ENCODE measurements at regions not wholly inside any gene's neighbourhood (a gene's known extent, or its start where the extent isn't known, plus 50 kb on each side); places are given as distances from the start of the nearest gene placed in this dataset.
A peak's percentile ranks its signal among the peaks of the same experiment; 100 is the strongest.

- no peak for DNase-seq (ENCODE audit: low spot score)
Observed at GRCh38 chr12:115267891-115268290, 583.9 kb upstream of the TBX3 start.

DNA sequence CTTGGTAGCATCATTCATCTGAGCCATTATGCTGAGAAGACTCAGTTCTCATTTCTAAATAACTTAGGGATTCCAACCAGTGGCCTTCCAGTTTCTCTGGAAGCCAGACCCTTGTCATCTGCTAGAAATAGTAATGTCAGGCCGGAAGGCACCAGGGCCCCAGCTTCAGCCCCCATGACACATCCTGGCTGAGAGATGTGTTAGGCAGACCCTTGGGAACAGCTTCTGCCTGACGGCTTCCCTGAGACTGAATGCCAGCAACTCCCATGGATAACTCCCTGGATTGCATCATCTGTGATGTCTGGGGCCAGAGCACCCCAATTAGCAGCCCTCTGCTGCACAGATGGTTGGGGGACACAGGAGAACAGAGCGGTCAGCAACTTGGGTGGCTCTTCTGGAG, 583.5 kb upstream of the TBX3 start:
- DNase-seq (ENCODE audit: low spot score), result no peak

DNA sequence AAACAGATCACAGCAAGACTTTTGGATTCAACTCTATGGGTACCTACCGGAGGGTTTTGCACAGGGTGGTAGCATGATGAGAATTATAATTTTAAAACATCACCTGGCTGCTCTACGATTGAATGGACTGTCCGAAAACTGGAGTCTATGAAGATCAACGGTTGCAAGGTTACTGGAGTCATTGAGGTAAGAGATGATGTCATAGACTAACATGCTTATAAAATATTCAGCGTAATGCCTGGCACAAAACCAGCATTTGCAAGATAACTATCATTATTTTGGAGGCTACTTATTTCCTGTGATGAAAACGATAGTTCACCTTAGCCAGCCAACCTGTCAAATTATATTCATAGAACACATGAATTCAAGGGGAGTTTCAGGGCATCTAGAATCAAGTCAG, 580.6 kb upstream of the TBX3 start:
- DNase-seq (ENCODE audit: low spot score), result no peak

- no peak for DNase-seq (ENCODE audit: low spot score)
Observed at GRCh38 chr12:115261691-115262398, 577.9 kb upstream of the TBX3 start.

- no peak for DNase-seq (ENCODE audit: low spot score)
Observed at GRCh38 chr12:115260762-115261675, 577.0 kb upstream of the TBX3 start.

- no peak for DNase-seq (ENCODE audit: low spot score)
Observed at GRCh38 chr12:115259968-115260747, 576.2 kb upstream of the TBX3 start.

- no peak for DNase-seq (ENCODE audit: low spot score)
Observed at GRCh38 chr12:115257791-115258190, 573.8 kb upstream of the TBX3 start.

GRCh38 chr12:115255962-115256361, 572.0 kb upstream of the TBX3 start:
- no peak for DNase-seq (ENCODE audit: low spot score)

GRCh38 chr12:115255257-115255656, 571.3 kb upstream of the TBX3 start:
- DNase-seq (ENCODE audit: low spot score), result no peak

GRCh38 chr12:115253049-115253448, 569.1 kb upstream of the TBX3 start:
- DNase-seq (ENCODE audit: low spot score), result no peak

DNA sequence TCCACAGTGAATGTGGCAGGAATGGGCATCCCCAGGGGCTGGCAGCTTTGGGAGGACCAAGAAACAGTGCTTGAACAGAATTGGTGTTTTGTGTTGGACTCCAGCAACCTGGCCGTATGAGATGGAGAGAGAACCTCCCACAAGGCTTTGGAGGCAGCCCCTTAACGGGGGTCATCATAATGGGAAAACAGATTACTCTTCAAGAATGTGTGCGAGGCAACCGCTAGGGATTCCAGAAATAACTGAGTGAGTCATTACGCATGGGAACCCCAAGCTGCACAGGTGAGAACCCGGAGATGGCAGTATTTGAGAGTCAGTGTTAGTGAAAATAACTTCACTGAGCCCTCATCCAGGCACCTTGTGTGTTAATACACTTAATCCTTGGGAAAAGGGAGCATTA, 567.8 kb upstream of the TBX3 start:
- DNase-seq (ENCODE audit: low spot score), result no peak

DNA sequence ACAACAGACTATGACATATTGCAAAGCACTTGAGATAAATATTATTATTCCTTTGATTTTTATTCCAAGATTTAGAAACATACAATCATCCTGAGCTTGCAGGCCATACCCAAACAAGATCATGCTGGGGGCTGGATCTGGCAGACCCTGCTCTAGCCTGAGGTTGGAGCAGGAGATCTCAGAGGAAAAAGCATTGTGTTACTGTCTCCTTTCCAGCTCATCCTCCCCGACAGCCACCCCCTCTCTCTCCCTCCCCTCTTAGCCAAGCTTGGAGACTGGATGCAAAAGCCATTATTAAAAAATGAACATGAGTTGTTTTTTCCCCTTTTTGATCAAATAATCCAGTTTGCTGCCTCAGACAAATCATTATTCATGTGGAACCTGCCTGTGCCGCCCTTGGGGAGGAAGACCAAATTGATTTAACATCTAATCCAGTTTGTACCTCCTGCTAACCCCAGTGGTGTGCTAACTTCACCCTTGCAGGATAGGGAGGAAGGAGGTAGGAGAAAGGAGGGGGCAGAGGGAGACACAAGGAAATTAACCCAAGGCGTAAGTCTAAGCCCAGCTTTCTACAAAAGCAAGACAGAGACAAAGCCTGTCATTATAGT, 565.8 kb upstream of the TBX3 start:
- peak; percentile 51 for DNase-seq (ENCODE audit: low spot score)

DNA sequence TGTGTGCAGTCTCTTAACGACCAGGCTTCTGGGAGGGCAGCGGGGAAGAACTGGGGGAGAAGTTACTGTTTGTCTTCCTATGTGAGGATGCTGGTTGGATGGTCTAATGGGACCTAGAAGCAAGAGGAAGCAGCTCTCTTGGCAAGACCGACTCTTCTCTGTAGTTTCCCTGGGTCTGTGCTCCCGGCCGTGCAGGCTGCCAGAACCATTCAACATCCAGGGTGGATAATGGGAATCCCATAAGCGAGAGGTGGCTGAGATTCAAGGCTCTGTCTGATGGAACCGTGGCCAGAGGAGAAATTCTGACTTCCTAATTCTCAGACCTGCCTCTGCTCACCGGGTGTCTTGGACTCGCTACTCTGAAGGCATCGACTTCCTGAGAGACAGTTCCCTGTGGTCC, 561.0 kb upstream of the TBX3 start:
- DNase-seq (ENCODE audit: low spot score), result no peak

DNA sequence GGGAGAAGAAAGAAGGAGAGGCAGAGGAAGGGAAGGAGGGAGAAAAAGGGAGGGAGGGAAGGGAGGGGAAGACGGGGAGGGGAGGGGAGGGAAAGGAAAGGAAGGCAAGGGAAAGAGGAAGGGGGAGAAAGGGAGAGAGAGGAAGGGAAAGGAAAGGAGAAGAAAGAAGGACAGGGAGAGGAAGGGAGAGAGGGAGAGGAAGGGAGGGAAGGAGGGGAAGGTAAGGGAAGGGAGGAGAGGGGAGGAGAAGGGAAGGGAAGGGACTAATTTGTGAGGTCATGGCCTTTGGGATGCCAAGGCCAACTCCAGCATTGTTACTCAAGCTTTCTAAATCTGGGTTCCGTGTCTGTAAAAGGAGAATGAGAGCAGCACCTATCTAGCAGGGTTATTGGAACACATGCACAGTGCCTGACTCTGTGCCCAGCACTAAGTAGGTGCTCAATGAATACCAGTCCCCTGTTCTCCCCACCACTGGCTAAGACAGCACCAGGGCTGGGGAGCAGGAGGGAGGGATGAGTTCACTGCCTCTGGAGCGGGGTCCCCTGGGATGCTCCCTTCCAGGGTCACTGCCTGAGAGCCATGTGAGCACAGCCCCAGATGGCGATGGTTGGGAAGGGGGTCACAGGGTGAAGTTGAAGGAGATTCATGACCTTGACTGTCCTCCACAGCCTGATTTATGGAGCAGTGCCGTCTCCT, 560.1 kb upstream of the TBX3 start:
- no peak for DNase-seq (ENCODE audit: low spot score)

DNA sequence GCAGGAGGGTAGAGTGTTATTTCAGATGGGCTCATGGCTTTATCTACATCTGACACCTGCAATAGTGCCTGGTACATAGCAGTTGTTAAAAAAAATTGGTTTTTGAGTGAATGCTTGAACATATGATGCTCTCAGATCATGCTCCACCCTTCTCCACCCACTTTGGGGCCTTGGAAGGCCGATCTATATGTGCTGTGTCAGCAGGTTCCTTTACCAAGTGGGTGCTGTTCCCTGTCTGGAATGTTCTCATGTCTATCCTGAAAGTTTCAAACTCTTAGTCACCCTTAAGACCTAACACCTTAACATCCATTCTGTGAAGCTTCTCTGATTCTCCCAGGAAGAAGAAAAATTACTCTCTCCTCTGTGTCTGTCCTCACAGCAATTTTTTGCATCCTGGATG, 556.3 kb upstream of the TBX3 start:
- DNase-seq (ENCODE audit: low spot score), result no peak

DNA sequence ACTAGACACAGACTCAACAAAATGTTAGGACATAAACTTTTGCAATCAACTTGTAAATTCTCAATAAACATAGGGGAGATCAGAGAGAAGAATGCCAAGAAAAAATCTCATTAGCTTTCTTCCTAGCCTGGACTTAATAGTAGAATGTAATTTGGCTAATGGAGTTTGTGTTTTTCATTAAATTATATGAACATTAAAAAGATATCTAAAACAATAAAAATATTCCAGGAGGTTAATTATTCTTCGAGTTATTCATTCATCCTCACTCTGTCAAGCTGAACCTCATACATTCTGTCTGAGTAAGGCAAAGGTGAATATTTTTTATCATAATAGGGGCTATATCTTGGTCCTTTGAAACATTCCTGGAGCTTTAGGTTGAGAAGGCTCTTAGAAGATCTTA, 551.9 kb upstream of the TBX3 start:
- DNase-seq (ENCODE audit: low spot score), result no peak

DNA sequence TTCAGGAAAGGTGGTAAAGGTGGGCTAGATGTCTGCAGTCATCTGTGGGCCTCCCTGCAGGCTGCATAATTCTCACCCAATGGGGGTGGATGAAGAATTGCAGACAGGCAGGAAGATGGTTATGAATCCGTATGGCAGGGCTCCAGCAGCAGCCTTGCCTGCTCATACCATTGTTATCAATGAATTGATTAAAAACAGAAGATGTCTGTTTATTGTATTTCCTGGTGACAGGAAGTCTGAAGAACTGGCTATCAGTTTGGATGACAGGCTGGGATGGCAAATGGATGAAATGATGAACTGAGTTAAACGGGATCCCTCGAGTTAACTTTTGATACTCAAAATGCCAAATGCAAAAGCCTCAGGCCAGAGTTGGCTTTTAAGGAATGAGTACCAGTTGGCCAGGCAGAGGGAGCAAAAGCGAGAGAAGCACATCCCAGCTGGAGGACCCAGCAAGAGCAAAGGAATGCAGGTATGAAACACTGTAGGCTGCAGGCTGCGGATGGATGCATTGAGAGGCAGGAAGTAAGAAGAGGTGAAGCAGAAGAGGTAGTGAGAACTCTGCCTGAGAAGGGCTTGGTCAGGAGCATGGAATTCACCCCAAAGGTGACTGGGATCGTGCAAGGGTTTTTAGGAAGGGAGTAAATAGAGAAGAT, 550.0 kb upstream of the TBX3 start:
- peak; percentile 39 for DNase-seq (ENCODE audit: low spot score)

GRCh38 chr12:115232455-115233156, 548.6 kb upstream of the TBX3 start:
- DNase-seq (ENCODE audit: low spot score), result no peak

GRCh38 chr12:115230606-115231005, 546.6 kb upstream of the TBX3 start:
- no peak for DNase-seq (ENCODE audit: low spot score)

- no peak for DNase-seq (ENCODE audit: low spot score)
Observed at GRCh38 chr12:115229517-115229916, 545.5 kb upstream of the TBX3 start.
